GM19467 (cell line): ENCODE measurements at regions not wholly inside any gene's neighbourhood (a gene's known extent, or its start where the extent isn't known, plus 50 kb on each side); places are given as distances from the start of the nearest gene placed in this dataset.
"Not testable (repeated sequence)": the region's sequence is repeated elsewhere in the genome, so short reads cannot be mapped to it uniquely, and the experiment has no call there.

Experiments
- ATAC-seq: cut with Tn5 transposase; IDR thresholded peaks from one replicate; pipeline ENCODE4 v1.9.1; 2021; ENCODE audit warnings: mild to moderate bottlenecking, moderate library complexity; ENCODE audit not compliant: unreplicated experiment

- no peak for ATAC-seq
Observed at GRCh38 chr2:107685421-107685986, 141.2 kb upstream of the RGPD4 start.

- no peak for ATAC-seq
Observed at GRCh38 chr2:107687073-107687472, 139.6 kb upstream of the RGPD4 start.

GRCh38 chr2:107688135-107688534, 138.6 kb upstream of the RGPD4 start:
- no peak for ATAC-seq

- ATAC-seq = no peak
Observed at GRCh38 chr2:107693604-107694003, 133.1 kb upstream of the RGPD4 start.

GRCh38 chr2:107694667-107695066, 132.0 kb upstream of the RGPD4 start:
- no peak for ATAC-seq

GRCh38 chr2:107697385-107697784, 129.3 kb upstream of the RGPD4 start:
- no peak for ATAC-seq

- no peak for ATAC-seq
Observed at GRCh38 chr2:107698861-107699260, 127.8 kb upstream of the RGPD4 start.

GRCh38 chr2:107700073-107700472, 126.6 kb upstream of the RGPD4 start:
- ATAC-seq = no peak

- no peak for ATAC-seq
Observed at GRCh38 chr2:107711941-107712340, 114.8 kb upstream of the RGPD4 start.

GRCh38 chr2:107712857-107713256, 113.8 kb upstream of the RGPD4 start:
- ATAC-seq = no peak

- no peak for ATAC-seq
Observed at GRCh38 chr2:107717661-107718060, 109.0 kb upstream of the RGPD4 start.

GRCh38 chr2:107719141-107719540, 107.6 kb upstream of the RGPD4 start:
- ATAC-seq = no peak

- no peak for ATAC-seq
Observed at GRCh38 chr2:107719836-107720235, 106.9 kb upstream of the RGPD4 start.

GRCh38 chr2:107721178-107721577, 105.5 kb upstream of the RGPD4 start:
- ATAC-seq = no peak

- no peak for ATAC-seq
Observed at GRCh38 chr2:107721586-107721985, 105.1 kb upstream of the RGPD4 start.

- not testable (repeated sequence) for ATAC-seq
Observed at GRCh38 chr2:107725824-107726223, 100.9 kb upstream of the RGPD4 start.

GRCh38 chr2:107727318-107727717, 99.4 kb upstream of the RGPD4 start:
- no peak for ATAC-seq

- no peak for ATAC-seq
Observed at GRCh38 chr2:107728586-107728985, 98.1 kb upstream of the RGPD4 start.

GRCh38 chr2:107729440-107729839, 97.3 kb upstream of the RGPD4 start:
- no peak for ATAC-seq

GRCh38 chr2:107730898-107731297, 95.8 kb upstream of the RGPD4 start:
- ATAC-seq = no peak

GRCh38 chr2:107731435-107731834, 95.3 kb upstream of the RGPD4 start:
- ATAC-seq = no peak

- no peak for ATAC-seq
Observed at GRCh38 chr2:107735201-107735600, 91.5 kb upstream of the RGPD4 start.

GRCh38 chr2:107737756-107738155, 88.9 kb upstream of the RGPD4 start:
- ATAC-seq = no peak
